GM21360 (cell line): ENCODE measurements at regions not wholly inside any gene's neighbourhood (a gene's known extent, or its start where the extent isn't known, plus 50 kb on each side); places are given as distances from the start of the nearest gene placed in this dataset.

Experiments
- ATAC-seq: cut with Tn5 transposase; IDR thresholded peaks from one replicate; pipeline ENCODE4 v1.9.1; 2021; ENCODE audit warnings: mild to moderate bottlenecking, moderate library complexity; ENCODE audit not compliant: unreplicated experiment

DNA sequence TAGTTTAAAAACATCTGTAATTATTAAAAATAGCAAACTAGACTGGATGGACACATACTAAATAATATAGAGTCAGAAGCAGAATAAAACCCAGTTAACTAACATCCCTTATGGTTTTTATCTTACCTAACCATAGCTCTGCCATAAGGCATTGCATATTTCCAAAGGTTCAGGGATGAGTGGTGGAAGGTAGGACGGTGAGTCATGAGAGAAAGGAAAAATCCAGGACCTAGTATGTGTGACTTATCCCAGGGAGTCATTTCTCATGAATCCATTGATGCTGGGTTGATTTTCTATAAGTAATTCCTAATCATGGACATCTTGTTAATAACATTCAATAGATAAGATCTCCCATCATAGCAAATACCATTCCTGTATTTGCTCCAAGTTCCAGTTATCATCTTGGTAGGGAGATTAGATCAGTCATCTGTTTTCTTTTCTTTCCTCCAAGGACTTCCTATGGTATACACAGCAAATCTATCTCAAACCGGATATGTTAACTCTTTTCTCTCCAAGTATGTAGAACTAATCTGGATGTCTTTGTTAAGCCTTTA lies 490.7 kb upstream of the B3GALT2 start:
- no peak for ATAC-seq

- ATAC-seq: no peak
Observed at GRCh38 chr1:193674292-193674944, 488.0 kb upstream of the B3GALT2 start.

DNA sequence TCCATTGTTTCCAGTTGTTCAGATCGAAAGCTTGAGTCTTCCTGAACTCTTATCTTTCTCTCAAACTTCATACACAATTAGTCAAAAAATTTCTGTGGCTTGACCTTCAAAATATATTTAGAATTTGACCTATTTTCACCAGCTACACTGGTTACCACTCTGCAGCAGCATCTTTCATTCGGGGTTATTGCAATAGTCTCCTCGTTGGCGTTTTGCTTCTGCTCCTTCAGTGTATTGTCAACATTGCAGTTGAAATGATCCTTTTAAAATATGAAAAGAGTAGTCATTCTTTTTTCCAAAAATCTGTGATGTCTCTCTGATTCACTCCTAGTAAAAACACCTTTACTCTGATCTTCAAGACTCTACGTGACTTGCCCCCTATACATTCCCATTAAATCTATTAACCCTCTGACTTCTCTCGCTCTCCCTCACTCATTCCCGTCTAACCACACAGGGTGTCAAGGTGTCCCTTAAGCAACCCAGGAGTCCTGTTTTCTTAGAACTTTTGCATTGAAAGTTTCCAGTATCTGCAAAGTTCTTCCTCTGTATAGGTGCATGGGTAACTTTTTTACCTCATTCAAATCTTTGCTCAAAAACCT lies 480.2 kb upstream of the B3GALT2 start:
- no peak for ATAC-seq

GRCh38 chr1:193663965-193664364 lies 477.6 kb upstream of the B3GALT2 start:
- ATAC-seq: no peak

DNA sequence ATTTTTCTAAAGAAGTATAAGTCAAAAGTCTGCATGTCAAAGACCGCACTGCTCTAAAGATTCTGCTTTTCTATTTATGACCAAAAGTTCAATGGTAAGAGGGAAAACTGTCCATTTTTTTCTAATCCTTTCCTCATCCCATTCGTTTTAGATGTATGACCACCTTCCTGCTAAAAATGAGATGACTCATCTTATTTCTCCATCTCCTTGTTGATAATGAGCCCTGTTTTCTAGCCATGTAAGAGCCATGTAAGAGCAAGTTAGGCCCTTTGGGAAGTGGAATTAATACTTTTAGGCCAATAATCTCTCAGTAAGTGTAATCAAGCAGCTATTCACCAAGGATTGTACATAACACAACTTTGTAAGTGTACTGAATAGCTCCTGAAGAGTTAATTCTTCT lies 475.6 kb upstream of the B3GALT2 start:
- no peak for ATAC-seq

- no peak for ATAC-seq
Observed at GRCh38 chr1:193661385-193661784, 475.0 kb upstream of the B3GALT2 start.

GRCh38 chr1:193660428-193660827 lies 474.0 kb upstream of the B3GALT2 start:
- no peak for ATAC-seq

DNA sequence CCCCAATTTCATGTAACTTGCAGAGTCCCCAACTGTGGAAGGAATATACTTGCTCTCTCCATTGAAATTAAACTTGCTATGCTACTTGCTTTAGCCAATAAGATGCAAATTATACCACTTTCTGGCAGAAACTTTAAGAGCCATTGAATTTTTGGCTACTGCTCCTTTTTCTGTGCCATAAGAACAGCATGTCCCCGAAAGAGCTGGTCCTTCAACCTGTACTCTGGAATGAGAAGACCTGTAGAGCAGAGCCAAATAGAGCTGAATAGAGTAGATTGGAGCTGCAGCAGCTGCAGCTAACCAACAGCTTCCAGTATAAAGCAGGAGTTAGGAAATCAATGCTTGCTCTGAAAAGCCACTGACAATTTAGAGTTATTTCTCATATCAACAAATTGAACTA lies 472.3 kb upstream of the B3GALT2 start:
- no peak for ATAC-seq

GRCh38 chr1:193658081-193658480 lies 471.7 kb upstream of the B3GALT2 start:
- ATAC-seq: no peak

DNA sequence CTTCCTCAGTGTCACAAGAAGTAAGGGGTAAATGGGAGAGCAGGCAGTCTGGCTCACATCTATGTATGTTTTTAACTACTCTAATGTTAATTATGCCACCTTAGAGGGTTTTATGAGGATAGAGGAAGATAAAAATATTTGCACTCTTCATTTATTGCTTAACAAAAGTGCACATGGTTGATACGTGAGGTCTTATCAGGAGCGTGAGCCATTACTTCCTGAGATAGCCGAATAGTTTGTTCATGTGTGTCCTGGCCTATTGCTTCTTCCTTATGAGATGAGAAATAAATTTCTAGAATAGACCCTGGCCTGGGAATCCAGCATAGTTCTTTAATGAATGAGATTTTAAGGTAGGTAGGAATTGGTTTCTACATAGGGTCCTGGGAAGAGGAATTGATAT lies 471.1 kb upstream of the B3GALT2 start:
- ATAC-seq: no peak

GRCh38 chr1:193656841-193657240 lies 470.4 kb upstream of the B3GALT2 start:
- ATAC-seq: no peak

- ATAC-seq: no peak
Observed at GRCh38 chr1:193654951-193655735, 468.7 kb upstream of the B3GALT2 start.

DNA sequence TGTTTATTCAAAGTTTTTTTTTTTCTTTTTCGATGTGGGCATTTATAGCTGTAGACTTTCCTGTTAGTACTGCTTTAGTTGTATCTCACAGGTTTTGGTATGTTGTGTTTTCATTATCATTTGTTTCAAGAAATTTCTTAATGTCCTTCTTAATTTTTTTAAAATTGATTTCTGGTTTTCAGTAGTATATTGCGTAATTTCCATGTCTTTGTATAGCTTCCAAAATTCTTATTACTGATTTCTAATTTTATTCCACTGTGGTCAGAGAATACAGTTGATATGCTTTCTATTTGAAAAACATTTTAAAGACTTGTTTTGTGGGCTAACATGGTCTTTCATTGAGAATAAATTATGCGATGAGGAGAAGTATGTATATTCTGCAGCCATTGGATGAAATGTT lies 463.2 kb upstream of the B3GALT2 start:
- ATAC-seq: no peak

DNA sequence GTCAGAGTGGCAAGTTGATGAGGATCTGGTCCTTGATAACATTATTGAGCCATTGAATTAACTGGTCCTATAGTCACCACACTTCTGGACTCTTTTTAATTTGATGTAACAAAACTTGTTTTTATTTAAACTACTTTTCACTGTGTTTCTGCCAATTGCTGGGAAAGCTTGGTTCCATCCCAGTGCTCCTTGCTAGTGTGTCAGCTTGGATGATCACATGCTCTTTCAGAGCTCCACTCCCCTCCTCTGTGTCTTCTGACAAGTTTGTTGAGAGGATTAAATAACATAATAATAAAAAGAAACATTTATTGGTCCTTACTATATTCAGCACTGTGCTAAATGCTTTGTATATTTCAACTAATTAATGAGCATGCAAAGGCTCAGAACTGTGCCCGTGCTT lies 448.5 kb upstream of the B3GALT2 start:
- no peak for ATAC-seq

DNA sequence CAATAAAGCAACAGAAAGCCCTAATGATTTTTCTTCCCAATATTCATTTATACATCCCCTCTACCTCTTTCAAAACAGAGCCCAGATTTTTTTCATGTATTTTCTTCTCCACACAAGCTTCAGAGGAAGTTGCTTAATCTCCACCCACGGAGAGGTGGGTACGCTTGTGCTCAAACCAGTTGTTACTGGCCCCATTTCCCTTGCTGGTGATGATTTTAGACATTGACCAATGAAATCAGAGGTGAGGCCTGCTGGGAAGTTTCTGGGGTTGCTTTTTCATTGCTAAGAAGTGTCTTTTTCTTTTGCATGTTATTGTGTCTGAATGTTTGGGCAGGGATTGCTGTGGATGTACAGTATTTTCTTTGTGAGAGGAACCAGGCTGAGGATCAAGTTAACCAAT lies 448.1 kb upstream of the B3GALT2 start:
- no peak for ATAC-seq

GRCh38 chr1:193633991-193634390 lies 447.6 kb upstream of the B3GALT2 start:
- ATAC-seq: no peak

- ATAC-seq: no peak
Observed at GRCh38 chr1:193633093-193633492, 446.7 kb upstream of the B3GALT2 start.

DNA sequence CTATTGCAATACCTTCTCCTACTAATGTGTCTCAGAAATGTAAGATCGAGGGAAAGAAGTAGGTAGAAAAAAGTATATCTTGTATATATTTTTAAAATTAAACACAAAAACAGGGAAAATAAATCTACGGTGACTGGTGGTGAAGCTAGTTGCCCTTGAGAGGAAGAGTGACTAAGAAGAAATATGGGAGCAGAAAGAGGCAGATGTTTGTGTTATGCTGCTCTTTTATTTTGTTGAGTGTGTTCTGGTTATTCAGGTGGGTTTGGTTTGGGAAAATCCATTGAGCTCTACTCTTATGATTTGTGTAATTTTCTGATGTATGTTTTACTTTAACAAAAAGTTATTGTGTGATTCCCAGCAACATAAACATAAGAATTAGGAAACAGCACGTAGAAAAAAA lies 444.9 kb upstream of the B3GALT2 start:
- ATAC-seq: no peak

DNA sequence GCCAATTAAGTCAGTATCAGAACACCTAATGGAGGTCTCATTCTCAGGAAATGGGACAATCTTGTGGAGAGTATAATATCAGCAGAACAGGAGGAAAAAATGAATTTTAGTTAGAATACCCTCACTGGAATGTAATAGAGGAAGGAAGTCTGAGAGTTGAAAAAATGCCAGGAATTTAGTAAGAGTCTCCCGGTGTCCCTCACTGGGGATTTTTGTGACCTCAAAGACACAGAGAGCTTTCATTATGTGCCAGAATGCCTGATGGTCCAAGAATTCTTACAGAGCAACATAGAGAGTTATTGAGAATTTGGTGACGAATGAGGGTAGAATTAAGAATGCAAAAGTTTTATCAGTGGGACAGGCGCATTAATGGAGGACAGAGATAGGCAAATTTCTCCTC lies 443.5 kb upstream of the B3GALT2 start:
- no peak for ATAC-seq

DNA sequence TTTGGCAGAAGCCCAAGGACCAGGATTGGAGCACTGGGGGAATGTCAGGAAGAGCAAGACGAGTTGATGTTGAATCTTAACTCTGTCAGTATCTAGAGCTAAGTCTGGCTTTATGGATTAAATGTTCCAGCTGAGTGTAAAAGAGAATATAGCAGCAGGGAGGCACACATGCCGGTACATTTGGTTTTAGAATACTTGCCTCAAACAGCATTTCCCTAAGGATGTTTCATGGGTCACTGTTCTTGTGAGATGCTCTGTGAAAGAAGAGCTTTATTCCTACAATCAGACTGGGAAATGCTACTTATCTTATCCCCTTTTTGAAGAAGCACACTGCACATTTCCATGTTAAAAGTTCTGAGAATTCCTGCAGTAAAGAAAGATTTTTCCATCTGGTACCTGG lies 440.3 kb upstream of the B3GALT2 start:
- no peak for ATAC-seq

GRCh38 chr1:193625255-193625654 lies 438.8 kb upstream of the B3GALT2 start:
- ATAC-seq: no peak

GRCh38 chr1:193619911-193620310 lies 433.5 kb upstream of the B3GALT2 start:
- ATAC-seq: no peak
